ENCODE measurements at regions not wholly inside any gene's neighbourhood (a gene's known extent, or its start where the extent isn't known, plus 50 kb on each side); places are given as distances from the start of the nearest gene placed in this dataset.

- H3K4me3 ChIP-seq (replicated peaks; ENCODE audit: low read depth, low read length): no peak overlapping the region
- TF ChIP-seq CTCF (IDR thresholded peaks at IDR 0.05; ENCODE audit: low read length, missing control alignments): no peak
- no peak for DNase-seq (ENCODE audit: low read depth)
Measured at GRCh38 chr2:114046866-114047435, 157.1 kb downstream of the ACTR3 start.

GRCh38 chr2:114049280-114049679 is 159.4 kb downstream of the ACTR3 start:
- DNase-seq (ENCODE audit: low read depth): no peak
- no peak for TF ChIP-seq CTCF (IDR thresholded peaks at IDR 0.05; ENCODE audit: low read length, missing control alignments)
- H3K4me3 ChIP-seq (replicated peaks; ENCODE audit: low read depth, low read length): no peak overlapping the region

GRCh38 chr2:114049826-114050225 is 159.9 kb downstream of the ACTR3 start:
- TF ChIP-seq CTCF (IDR thresholded peaks at IDR 0.05; ENCODE audit: low read length, missing control alignments): no peak
- H3K4me3 ChIP-seq (replicated peaks; ENCODE audit: low read depth, low read length): no peak overlapping the region

GRCh38 chr2:114056294-114057143 is 166.6 kb downstream of the ACTR3 start:
- DNase-seq (ENCODE audit: low read depth): no peak
- no peak overlapping the region for H3K4me3 ChIP-seq (replicated peaks; ENCODE audit: low read depth, low read length)
- TF ChIP-seq CTCF (IDR thresholded peaks at IDR 0.05; ENCODE audit: low read length, missing control alignments): no peak

More at GRCh38 chr2:114049826-114050225, 159.9 kb downstream of the ACTR3 start:
- no peak for DNase-seq (ENCODE audit: low read depth)

GRCh38 chr2:114057638-114058037 is 167.7 kb downstream of the ACTR3 start:
- no peak for TF ChIP-seq CTCF (IDR thresholded peaks at IDR 0.05; ENCODE audit: low read length, missing control alignments)
- no peak for DNase-seq (ENCODE audit: low read depth)
- no peak overlapping the region for H3K4me3 ChIP-seq (replicated peaks; ENCODE audit: low read depth, low read length)

GRCh38 chr2:114061566-114062098 is 171.7 kb downstream of the ACTR3 start:
- TF ChIP-seq CTCF (IDR thresholded peaks at IDR 0.05; ENCODE audit: low read length, missing control alignments): no peak
- no peak for DNase-seq (ENCODE audit: low read depth)
- no peak overlapping the region for H3K4me3 ChIP-seq (replicated peaks; ENCODE audit: low read depth, low read length)
